IMR-90 (cell line): ENCODE measurements at regions not wholly inside any gene's neighbourhood (a gene's known extent, or its start where the extent isn't known, plus 50 kb on each side); places are given as distances from the start of the nearest gene placed in this dataset.

Source experiments
- CEBPB ChIP-seq: IDR thresholded peaks from 2 replicates; pipeline ENCODE4 v1.6.1; 2012; ENCODE audit warnings: low read depth, low read length, improper control_type of control experiment
- CTCF ChIP-seq: conservative IDR thresholded peaks from 2 replicates; pipeline ENCODE4 v1.5.1; 2012; ENCODE audit warnings: mild to moderate bottlenecking, low read depth, low read length, improper control_type of control experiment
- MXI1 ChIP-seq: IDR thresholded peaks from 2 replicates; pipeline ENCODE4 v1.6.1; 2012; ENCODE audit warnings: low read depth, mild to moderate bottlenecking, low read length, moderate library complexity, borderline replicate concordance
- POLR2A ChIP-seq: IDR thresholded peaks from 2 replicates; pipeline ENCODE4 v1.6.1; 2012; ENCODE audit warnings: mild to moderate bottlenecking, low read depth, low read length
- RCOR1 ChIP-seq: IDR thresholded peaks from 2 replicates; pipeline ENCODE4 v1.6.1; 2012; ENCODE audit warnings: mild to moderate bottlenecking, low read length, improper control_type of control experiment; ENCODE audit not compliant: insufficient replicate concordance
- SMC3 ChIP-seq: fragments of 150-350 bp; IDR thresholded peaks from 2 replicates; pipeline ENCODE4 v1.6.1; 2016; ENCODE audit warnings: low read depth, mild to moderate bottlenecking, antibody characterized with exemption, low read length, moderate library complexity
- USF2 ChIP-seq: fragments of 150-350 bp; IDR thresholded peaks from 2 replicates; pipeline ENCODE4 v1.6.1; 2017; ENCODE audit warnings: mild to moderate bottlenecking, antibody characterized with exemption, low read length, low read depth

GRCh38 chr2:225113371-225114015 lies 71.2 kb upstream of the DOCK10 start:
- no peak for TF ChIP-seq CTCF
- no peak for TF ChIP-seq MXI1
- no peak for TF ChIP-seq RCOR1
- no peak for TF ChIP-seq CEBPB
- no peak for TF ChIP-seq POLR2A
- TF ChIP-seq USF2, result no peak
- no peak for TF ChIP-seq SMC3
